HL-60 (cell line): ENCODE measurements at regions not wholly inside any gene's neighbourhood (a gene's known extent, or its start where the extent isn't known, plus 50 kb on each side); places are given as distances from the start of the nearest gene placed in this dataset.

Experiments
- CTCF ChIP-seq: IDR thresholded peaks from one replicate; pipeline ENCODE4 v1.5.1; 2011; ENCODE audit warnings: low read length, control low read depth, inconsistent platforms; ENCODE audit not compliant: insufficient read depth
- REST ChIP-seq: IDR thresholded peaks from 2 replicates; pipeline ENCODE4 v1.6.1; 2012; ENCODE audit warnings: low read depth; ENCODE audit not compliant: insufficient replicate concordance

DNA sequence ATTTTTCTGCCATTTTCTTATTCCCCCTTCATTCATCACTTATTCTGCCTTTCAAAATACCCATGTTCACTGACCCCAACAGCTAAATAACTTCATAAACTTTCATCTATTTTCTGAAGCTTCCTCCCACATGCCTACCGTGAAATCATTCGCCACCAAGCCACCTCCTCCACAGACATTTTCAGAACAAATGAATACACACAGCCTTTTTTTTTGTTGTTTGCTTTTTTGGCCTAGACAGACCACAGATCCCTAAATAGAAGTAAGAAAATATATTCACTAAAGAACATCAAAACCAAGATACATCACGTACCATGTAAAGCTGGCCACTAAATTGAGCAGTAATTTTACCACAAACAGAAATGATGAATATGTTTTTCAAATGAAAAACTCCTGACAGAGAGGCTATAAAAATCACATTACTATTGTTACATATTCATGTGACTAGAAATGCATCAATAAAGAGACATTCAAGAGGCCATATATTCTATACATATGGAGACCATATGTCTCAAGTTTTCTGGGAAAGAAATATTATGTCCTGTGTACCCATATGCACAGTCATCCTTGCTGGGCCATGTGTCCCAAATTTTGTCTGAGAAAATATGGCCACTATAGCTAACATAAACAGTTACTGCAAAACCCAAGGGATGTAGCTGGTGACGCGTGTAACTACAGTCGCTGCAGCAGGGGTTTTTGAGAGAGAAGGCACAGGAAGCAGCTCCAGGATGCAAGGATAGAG, 200.3 kb downstream of the FBXO15 start:
- TF ChIP-seq CTCF (no peak), REST (no peak)
